ENCODE measurements at regions not wholly inside any gene's neighbourhood (a gene's known extent, or its start where the extent isn't known, plus 50 kb on each side); places are given as distances from the start of the nearest gene placed in this dataset.

GRCh38 chr10:10533437-10533836 lies 484.2 kb upstream of the CELF2 start:
- TF ChIP-seq, protein P1, sequence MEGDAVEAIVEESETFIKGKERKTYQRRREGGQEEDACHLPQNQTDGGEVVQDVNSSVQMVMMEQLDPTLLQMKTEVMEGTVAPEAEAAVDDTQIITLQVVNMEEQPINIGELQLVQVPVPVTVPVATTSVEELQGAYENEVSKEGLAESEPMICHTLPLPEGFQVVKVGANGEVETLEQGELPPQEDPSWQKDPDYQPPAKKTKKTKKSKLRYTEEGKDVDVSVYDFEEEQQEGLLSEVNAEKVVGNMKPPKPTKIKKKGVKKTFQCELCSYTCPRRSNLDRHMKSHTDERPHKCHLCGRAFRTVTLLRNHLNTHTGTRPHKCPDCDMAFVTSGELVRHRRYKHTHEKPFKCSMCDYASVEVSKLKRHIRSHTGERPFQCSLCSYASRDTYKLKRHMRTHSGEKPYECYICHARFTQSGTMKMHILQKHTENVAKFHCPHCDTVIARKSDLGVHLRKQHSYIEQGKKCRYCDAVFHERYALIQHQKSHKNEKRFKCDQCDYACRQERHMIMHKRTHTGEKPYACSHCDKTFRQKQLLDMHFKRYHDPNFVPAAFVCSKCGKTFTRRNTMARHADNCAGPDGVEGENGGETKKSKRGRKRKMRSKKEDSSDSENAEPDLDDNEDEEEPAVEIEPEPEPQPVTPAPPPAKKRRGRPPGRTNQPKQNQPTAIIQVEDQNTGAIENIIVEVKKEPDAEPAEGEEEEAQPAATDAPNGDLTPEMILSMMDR (IDR thresholded peaks at IDR 0.05): no peak
- TF ChIP-seq POLR2AphosphoS5 (IDR thresholded peaks at IDR 0.05; ENCODE audit: insufficient read depth in 1 of 2, low read depth in 1 of 2): no peak
